GM19438 (cell line): ENCODE measurements at regions not wholly inside any gene's neighbourhood (a gene's known extent, or its start where the extent isn't known, plus 50 kb on each side); places are given as distances from the start of the nearest gene placed in this dataset.

Experiments
- ATAC-seq: cut with Tn5 transposase; IDR thresholded peaks from one replicate; pipeline ENCODE4 v1.9.1; 2021; ENCODE audit warnings: low read depth; ENCODE audit not compliant: unreplicated experiment

DNA sequence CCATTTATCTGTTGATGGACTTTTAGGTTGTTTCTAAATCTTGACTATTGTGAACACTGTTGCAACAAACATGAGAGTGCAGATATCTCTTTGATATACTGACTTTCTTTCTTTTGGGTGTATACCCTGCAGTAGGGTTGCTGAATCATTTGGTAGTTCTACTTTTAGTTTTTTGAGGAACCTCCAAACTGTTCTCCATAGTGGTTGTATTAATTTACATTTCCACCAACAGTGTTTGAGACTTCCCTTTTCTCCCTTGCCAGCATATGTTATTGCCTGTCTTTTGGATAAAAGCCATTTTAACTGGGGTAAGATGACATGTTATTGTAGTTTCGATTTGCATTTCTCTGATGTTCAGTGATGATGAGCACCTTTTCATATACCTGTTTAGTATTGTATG lies 330.0 kb downstream of the DDX10 start:
- ATAC-seq = no peak

DNA sequence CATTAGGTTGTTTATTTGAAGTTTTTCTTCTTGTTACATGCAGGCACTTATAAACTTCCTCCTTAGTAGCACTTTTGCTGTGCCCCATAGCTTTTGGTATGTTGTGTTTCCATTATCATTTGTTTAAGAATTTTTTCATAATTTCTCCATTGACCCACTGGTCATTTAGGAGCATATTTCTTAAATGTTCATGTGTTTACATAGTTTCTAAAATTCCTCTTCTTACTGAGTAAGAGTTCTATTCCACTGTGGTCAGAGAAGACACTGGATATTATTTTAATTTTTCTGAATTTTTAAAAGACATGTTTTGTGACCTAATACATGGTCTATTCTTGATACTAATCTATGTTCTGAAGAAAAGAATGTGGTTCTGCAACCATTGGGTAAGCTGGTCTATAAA lies 333.0 kb downstream of the DDX10 start:
- ATAC-seq = no peak

DNA sequence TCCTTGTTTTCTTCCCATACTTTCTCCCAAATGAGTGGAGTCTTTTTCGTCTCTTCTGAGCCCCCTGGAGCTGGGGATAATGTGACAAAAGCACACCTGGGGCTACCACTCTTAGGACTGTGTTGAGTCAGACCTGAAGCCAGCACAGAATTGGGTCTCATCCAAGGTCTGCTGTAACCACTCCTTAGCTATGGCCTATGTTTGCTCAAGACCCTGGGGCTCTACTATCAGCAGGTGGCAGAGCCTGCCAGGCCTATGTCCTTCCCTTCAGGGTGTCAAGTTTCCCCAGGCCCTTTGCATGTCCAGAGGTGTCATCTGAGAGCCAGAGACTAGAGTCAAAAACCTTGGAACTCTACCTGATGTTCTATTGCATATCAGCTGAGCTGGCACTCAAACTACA lies 335.7 kb downstream of the DDX10 start:
- no peak for ATAC-seq

DNA sequence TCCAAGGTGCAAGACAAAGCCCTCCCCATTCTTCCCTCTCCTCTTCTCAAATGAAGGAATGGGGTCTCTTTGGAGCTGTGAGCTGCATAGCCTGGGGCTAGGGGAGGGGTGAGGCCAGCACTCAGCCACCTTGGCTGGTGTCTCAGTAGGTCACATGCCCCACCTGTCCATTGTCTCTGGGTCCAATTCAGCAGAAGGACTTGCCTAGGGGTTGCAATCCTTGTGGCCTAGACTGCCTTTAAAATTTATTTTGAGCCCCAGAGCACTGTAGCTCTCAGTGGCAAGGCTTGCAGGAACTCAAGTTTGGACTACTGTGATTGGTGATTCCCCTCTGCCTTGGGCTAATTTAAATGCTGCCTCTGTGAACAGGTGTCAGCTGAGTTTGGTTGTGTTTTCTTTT lies 336.7 kb downstream of the DDX10 start:
- ATAC-seq = no peak

DNA sequence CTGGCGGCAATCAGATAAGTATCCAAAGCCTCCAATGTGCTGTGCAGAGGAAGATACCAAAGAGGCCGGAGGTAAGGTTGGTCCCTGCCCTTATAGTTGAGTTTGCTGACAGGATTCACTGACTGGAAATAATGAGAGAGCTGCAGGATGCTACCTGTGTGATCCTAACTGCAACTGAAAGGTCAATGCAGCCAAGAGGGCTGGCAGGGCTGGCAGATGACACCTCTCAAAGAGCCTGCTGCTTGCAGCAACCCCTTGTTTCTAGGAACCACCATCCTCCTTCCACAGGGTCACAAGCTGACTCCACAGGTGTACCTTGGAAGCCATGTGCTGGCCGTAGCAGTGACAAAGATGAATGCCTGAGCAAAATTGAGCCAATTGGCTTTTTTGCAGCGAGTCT lies 348.1 kb downstream of the DDX10 start:
- no peak for ATAC-seq

DNA sequence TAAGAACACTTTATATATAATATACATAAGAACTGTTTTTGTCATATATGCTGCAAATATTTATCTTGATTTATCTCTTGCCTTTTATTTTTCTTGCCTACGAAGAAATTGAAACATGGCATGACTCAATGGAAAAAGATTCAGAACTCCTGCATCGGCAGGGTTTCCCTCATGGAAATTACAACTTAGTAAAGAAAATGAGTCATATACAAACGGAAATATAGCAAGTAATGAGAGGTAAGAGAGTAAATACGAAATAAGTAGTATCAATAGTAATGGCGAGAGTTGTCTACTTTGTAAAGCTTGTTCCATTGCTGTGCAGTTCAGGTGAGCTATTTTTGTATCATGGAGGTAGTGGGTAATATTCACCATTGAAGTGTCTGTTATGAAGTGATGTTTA lies 350.4 kb downstream of the DDX10 start:
- no peak for ATAC-seq

DNA sequence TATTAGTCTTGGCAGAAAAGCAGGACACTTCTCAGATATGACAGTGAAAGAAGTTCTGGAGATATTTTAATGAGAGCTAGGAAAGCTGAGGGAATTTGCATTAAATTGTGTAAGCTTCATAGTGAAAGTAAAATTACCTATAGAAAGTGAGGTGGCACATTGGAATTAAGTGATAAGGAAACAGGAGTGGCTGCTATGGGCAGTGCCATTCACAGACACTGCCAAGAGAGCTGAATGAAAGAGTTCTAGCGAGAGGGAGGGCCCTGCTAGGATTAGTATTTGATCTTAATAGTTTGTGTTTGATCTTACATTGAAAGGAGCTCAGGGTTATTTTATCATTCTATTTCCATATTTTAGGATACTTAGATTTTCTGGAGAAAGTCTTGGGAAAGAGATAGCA lies 351.9 kb downstream of the DDX10 start:
- no peak for ATAC-seq

DNA sequence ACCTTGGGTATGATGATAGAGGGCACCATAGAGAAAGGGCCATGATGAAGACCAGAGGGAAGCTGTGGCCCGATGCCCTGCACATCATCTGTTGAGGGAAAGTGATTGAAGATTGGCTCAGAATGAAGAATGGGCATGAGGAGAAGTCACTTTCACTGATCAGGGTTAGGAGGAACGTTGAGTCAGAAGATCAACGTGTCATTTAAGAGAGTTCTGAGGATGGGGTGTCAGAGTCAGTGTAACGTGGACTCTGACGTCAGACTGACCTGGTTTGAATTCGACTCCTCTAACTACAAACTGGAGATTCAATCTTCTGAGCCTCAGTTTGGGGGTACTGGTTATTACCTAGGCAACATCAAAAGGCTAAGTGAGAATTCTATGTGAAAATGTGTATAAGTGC lies 352.6 kb downstream of the DDX10 start:
- no peak for ATAC-seq

DNA sequence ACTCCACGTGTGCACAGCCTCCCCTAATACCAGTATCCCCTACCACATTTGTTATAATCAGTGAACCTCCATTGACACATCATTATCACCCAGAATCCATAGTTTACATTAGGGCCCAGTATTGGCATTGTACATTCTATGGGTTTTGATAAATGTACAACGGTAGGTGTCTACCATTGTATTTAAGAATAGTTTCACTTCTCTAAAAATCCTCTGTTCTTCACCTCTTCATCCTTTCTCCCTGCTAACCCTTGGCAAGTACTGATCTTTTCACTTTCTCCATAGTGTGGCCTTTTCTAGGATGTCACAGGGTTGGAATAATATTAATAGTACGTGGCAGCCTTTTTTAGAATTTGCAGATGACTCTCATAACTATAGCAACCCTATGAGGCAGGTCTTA lies 353.8 kb downstream of the DDX10 start:
- ATAC-seq = no peak

DNA sequence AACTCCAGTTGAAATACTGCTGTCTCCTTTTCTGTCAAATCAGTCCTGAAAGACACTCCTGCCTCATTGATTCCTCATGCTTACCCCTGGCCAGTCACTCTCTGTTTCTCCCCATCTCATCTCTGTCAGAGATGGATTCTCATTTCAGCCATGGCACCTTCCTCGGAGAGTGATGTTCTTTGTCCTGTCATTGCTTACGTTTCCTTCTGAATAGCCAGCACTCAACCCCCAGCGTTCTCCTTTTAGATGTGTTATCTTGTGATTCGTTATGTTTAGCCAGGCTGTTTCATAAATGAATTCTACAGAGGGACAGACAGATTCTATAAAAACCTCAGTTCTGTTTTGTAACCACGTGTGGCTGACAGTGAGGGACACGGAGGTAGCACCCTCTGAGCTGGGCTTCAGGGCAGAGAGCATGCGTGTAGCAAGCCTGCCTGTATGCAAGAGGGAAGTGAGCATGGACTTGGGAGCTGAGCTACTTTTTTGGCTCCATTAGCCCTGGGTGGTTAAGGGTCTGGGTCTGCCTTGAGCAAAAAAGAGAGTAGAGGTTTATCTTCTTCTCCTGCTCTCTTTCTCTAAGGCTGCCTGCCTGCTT lies 354.6 kb downstream of the DDX10 start:
- ATAC-seq = no peak

DNA sequence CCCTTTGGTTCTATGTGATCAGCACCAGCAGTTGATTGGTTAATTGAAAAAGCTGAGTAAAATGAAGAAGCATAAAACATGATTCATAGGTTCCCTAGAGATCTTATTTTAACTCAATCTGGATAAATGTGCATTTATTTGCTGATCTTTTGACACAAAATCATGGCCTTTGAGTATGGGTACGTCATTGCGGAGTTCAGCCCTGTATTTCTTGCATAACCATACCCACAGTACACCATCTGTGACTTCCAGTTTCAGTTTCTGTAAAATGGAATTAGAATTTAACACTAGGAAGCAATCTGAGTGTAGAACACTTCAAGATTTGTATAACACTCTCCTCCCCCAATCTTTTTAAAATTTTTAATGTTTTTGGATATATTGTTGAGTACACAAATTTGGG lies 358.2 kb downstream of the DDX10 start:
- no peak for ATAC-seq

DNA sequence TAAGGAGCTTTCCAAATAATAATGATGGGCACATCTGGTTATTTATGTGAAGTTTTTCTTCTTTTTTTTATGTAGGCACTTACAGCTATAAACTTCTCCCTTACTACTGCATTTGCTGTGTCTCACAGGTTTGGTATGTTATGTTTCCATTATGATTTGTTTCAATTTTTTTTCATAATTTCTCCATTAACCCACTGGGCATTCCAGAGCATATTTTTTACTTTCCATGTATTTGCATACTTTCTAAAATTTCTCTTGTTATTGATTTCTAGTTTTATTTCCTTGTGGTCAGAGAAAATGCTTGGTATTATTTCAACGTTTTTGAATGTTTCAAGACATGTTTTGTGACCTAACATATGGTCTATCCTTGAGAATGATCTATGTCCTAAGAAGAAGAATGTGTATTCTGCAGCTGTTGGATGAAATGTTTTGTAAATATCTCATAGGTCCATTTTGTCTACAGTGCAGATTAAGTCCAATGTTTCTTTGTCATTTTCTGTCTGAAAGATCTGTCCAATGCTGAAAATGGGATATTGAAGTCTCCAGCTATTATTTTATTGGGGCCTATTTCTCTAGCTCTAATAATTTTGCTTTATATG lies 362.1 kb downstream of the DDX10 start:
- no peak for ATAC-seq

DNA sequence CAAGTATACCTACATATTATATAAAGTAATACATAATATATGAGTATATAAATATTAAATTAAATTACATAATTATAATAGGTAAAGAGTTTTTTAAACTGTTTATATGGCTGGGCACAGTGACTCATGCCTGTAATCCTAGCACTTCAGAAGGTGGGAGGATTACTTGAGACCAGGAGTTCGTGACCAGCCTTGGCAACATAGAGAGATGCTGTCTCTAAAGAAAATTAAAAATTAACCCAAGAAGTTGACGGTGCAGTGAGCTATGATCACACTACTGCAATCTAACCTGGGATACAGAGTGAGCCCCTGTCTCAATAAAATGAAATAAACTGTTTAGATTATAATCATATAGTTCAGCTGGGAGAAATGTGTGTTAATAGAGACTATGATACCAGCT lies 363.0 kb downstream of the DDX10 start:
- no peak for ATAC-seq

DNA sequence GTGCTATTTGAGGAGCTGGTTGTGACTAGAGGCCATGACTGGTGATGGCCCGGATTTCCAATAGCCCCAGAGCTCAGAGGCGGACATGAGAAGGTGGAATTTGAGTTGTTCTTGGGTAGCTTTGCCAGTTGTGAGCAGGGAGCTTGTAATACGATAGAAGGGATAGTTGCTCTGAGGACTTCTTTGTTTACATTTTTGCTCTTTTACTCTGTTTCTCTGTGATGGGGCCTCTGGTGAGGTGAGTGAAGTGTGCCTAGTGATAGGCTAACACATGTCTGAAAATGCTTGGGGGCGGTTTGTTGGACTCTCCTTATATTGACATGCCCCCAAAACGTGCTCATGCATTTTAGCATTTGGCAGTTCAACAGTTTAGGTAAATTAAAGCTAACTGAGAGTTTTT lies 365.1 kb downstream of the DDX10 start:
- ATAC-seq = no peak

DNA sequence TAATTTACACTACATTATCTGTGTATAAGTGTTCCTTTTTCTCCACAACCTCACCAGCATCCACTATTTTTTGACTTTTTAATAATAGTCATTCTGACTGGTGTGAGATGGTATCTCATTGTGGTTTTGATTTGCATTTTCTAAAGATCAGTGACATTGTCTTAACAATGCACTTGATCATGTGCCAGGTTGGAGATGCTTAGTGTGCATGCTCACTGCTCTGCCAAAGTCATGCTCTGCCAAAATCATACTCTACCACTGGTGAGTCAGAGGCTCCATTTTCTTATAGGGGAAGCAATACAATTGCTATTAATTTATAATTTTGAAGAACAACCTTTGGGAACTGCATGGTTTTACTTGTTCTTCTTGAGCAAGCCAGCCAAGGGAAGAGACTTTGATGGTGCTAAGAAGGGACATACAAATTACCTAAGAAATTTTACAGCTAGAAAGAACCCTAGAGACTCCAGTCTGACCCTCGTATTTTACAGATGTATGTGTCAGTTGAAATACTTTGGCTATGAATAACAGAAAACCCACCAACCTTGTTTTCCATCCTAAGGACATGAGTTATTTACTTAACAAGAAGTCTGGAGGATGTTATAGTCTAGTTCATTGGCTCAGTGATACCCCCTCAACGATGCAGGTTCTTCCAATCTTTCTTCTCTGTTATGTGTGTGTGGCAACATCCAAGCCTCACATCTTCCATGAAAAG lies 368.9 kb downstream of the DDX10 start:
- no peak for ATAC-seq

DNA sequence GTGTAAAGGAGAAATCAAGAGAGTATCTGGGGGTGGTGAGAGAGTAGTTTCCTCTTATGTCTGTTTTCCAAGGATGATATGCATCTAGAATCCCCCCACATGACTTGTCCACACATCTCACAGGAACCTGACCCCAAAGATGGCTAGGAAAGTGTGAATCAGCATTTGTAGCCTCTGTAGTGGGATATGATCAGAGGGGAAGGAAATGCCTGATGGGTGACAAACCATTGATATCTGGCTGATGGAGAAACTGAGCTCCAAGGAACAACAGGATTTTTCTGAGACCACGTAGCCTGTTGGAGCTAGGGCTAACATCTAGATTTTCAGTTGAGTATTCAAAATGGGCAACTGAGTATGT lies 369.4 kb downstream of the DDX10 start:
- ATAC-seq = no peak

DNA sequence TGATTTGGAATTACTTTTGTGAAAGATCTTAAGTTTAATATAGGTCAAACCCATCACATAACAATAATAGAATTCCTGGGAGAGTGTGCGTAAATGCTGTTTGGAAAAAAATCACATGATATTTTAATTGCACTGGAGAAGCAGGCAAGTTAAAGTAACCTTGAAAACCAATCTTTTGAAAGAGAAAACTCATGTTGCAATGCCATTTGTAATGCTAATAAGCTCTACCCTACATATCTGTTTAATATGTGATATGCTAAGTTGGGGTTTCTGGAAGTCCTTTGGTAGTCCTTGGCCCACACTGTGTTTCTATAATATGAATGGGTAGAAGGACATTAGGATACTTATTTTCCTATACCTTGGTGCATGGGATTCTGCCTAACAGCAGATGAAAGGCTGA lies 370.4 kb downstream of the DDX10 start:
- no peak for ATAC-seq

DNA sequence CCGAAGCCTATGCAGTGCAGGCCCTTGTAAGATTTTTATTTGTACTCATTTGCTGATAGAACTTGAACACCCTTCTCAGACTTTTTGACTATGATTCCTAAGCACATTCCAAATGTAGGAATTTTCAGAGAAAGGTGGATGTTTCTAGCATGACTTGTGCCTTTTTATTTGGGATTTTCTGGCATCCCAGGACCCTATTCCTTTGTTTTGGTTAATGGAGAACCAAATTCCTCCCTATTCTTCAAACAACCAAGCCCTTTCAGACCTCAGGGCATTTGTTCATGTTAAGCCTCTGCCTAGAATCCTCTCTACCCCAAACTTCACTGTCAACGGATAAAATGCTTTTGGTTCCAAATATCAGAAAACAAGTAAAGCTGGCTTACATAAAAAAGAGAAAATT lies 371.1 kb downstream of the DDX10 start:
- no peak for ATAC-seq

DNA sequence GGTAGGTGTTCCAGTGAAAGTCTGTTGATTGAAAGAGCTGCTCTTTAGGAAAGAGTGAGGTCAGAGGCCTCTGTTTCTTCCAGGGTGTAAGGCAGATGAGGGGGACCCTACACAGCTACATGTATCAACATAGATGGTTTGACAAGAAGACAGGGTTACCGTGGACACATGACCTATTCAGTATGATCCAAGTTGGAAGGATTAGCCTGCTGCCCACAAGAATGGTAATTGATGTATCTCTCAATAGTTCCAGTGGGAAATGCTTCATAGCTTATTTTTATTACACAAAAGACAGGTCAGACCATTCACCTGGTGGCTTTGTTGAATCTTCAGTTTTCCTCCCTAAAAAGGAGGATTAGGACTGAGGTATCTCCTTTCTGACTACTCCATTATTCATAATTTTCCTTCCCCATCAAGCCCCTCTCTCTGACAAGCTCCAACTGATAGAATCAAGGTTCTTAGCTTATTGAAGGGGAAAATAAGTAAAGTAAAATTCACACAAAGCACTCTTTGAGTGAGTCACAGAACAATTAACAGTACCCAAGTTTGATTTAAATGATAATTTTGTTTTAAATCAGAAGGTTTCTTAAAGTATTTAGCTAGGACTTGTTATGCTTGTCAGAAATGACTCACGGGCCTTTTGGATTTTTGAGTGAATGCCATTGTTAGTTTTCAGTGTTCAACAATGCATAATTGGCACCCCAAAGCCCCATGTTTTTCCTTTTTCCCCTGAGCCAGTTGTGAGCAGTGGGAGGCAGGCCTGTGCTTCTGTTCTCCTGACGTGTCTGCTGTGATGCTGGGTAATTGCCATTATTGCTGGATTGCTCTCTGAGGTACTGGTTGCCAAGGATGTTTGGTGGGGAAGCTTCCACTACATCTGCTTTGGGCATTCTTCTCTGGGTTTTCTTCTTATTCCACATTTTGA lies 373.2 kb downstream of the DDX10 start:
- no peak for ATAC-seq

DNA sequence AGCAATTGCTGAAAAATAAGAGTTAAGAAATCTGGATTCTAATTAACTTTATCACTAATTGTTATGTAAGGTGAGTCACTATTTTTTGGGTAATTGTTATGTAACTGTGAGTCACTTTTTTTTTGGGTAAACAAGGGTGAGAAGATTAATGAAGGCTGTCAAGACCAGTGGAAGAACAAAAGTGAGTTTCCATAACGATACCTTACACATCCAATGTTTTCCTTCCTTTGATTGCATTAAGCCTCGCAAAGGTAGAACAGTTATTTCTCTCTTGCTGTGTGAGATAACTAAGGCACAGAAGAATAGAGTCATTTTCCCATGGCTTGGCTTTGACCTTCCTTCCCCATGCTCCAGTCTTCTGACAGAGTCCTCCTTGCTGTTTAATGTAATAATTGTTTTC lies 374.7 kb downstream of the DDX10 start:
- no peak for ATAC-seq

DNA sequence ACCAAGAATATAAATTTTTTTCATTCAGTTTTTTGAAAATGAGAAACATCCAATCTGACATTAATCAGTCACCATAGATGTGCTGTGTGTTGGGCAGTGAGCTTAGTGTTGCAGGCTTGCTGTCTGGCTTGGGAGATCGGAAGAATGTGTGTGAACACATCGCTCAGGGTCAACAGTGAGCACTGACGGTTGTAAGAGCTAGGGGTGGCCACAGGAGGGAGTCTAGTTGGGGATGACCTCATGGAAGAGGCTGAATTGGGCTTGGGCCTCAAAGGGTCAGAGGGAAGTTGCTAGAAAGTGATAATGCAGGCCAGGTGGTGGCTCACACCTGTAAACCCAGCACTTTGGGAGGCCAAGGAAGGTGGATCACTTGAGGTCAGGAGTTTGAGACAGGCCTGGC lies 375.4 kb downstream of the DDX10 start:
- ATAC-seq = no peak
